ENCODE measurements at regions not wholly inside any gene's neighbourhood (a gene's known extent, or its start where the extent isn't known, plus 50 kb on each side); places are given as distances from the start of the nearest gene placed in this dataset.

DNA sequence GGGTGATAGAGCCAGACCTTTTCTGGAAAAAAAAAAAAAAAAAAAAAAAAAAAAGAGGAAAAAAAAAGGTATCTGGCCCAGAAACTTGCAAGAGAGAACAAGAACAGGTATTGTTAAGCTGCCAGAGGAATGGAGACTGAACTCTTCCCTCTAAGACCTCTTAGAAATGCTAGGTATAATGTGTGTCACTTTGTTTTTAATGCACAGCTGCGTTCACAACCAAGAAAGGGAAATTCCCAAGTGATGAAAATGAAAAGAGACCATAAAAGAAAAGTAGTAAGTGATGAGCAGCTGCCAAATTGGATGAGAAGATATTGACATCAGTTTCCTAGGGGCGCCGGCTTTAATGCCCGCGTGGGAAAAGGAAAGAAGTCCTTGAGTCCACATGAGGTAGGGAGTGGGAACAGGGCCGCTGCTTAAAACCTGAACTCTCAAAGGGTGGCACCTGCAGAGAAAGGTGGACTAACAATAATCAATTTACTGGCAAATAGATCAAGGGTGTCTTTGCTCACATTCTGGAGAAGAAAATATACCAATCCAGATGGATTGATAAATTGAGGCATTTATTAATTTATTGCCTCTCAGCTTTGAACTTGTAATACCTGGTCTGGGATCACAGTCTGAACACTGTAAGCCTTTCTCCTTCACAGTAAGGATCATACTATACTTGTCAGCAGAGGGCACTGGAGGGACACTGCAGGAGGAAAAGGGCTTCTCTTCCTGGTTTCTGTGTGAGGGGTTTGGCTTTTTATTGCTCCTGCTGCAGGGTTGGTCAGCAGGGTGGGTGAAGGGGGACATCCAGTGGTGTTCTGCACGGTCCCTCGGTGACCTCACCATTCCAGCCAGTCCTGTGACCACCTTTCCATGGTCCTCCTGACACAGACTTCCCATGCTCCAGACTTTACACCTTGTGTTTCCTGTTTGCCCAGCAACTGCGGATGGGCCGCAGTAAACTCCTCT is 131.6 kb downstream of the AQP9 start:
- peak; percentile 49 for DNase-seq (ENCODE audit: low read depth)

DNA sequence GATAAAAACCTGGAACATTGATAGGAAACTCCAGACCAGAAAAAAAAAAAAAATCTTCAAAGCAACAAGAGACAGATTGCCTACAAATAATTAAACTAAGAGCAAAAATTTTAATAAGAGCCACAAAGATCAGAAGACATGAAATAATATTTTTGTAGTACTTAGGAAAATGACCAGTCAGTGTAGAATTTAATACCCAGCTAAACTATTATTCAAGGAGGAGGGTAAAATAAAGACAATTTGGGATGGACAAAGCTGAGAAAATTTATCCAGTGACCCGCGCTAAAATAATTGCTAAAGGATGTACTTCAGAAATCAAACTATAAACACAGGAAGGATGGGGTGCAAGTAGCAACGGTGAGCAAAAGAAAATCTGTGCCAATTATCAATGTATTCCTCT is 133.2 kb downstream of the AQP9 start:
- DNase-seq (ENCODE audit: low read depth): no peak

DNA sequence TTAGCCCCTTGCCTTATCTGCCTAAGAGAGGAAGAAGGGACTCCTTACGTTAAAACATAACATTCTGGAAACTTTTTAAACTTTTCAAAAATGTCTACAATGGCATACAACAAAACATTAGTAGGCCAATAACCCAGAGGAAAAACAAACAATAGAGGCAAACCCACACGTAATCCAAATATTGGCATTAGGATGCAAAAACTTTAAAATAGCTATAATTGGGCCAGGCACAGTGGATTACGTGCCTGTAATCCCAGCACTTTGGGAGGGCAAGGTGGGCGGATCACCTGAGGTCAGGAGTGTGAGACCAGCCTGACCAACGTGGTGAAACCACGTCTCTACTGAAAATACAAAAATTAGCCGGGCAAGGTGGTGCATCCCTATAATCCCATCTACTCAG is 134.9 kb downstream of the AQP9 start:
- DNase-seq (ENCODE audit: low read depth): no peak

DNA sequence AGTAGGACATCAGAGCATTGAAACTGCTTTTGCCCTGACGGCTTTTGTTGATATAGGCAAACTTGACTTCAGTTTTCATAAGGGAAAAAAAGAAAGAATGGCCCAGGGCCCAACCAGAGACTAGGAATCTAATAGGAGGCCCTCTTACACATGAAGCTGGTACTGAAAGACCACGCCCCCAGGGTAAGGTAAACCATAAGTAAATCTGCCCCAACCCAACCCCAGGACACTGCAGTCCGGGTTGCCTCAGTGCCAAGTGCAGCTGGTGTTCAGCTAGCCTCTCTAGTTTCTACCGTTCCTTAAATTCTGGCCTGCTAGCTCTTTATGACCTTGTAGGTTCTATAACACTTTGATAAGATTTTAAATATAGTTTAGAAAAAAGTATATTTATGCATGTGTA is 136.7 kb downstream of the AQP9 start:
- DNase-seq (ENCODE audit: low read depth): no peak

DNA sequence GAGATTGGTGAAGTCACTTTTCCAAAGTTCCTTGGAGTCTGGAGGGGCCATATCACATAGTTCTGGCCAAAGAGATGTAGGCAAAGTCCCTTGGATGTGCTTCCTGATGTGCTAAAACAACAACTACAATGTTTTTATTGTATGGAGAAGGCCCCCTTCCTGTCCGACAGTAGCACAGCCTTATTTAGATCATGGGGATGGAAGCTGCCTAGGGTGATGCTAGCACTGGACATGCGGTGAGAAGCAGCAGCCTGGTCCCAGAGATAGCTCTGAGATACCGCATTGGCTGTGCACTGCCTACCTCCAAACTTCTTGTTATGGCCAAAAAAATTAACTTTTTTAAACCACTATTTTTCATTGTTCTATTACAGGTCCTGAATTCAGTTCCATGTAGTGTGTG is 137.6 kb downstream of the AQP9 start:
- DNase-seq (ENCODE audit: low read depth): no peak

DNA sequence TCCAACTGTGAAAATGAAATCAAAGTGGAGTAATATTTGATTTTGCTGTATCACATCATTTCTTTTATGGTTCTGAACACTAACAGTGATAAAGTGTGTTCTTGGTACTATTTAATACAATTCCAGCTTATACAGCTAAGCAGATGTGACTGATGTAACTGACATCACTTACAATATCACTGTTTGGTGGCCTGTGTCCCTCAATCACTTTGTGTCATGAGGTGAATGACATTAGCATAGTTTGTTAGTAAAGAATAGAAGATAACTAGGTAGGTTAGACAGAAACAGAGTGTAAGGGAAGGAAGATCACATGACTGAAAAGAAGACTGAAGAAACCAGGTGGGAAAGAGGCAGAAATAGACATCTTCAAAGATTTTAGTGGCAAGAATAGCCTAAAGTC is 138.7 kb downstream of the AQP9 start:
- no peak for DNase-seq (ENCODE audit: low read depth)

DNA sequence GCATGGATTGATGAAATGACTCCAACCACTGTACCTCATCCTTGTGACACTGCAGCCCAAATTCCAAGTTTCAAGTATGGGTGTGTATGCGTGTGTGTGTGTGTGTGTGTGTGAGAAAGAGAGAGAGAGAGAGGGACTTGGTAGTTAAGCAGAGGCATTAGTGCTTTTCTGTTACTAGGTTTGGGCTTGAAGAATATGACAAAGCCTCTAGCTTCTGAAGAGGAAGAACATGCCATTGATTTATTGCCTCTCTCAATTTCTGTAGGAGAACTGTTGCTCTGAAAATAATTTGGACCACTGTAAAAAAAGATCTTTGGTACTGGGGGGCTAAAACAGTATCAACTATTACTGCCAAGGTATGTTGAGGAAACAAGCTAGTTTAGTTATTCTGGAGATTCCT is 139.2 kb downstream of the AQP9 start:
- DNase-seq (ENCODE audit: low read depth): no peak

DNA sequence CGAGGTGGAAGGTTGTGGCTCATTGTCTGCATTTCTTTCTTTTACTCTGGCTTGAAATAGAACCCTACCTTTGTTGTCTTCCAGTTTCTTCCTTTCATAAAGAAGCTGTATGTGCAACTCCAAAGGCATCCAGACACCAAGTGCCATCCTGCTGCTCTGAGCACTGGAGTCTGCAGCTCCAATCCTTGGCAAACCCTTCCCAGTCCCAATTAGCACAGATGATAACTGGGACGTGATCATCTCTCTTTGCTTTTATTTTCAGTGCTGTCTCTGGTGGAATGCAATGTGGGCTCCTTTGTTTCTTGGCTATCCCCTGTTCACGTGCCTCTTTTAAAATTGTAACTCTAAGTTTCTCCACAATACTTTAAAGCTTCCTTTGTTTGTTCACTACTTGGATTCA is 140.9 kb downstream of the AQP9 start:
- DNase-seq (ENCODE audit: low read depth): no peak

DNA sequence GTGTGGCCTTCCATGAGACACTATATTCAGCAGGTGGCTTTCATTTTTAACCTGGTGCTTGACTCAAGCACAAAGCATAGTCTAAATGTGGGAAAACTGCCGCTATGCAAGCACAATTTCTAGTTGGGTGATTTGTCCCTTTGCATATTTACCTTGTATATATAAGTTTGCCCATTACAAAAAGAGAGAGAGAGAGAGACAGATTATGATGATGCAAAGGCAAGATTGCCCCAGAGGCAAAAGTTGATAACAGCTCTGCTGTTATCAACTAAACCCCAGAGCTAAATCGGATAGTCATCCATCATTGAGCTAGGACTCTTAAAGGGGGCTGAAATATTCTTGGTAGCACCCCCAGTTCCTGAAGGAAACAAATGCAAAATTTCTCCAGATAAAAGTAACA is 141.5 kb downstream of the AQP9 start:
- DNase-seq (ENCODE audit: low read depth): no peak

DNA sequence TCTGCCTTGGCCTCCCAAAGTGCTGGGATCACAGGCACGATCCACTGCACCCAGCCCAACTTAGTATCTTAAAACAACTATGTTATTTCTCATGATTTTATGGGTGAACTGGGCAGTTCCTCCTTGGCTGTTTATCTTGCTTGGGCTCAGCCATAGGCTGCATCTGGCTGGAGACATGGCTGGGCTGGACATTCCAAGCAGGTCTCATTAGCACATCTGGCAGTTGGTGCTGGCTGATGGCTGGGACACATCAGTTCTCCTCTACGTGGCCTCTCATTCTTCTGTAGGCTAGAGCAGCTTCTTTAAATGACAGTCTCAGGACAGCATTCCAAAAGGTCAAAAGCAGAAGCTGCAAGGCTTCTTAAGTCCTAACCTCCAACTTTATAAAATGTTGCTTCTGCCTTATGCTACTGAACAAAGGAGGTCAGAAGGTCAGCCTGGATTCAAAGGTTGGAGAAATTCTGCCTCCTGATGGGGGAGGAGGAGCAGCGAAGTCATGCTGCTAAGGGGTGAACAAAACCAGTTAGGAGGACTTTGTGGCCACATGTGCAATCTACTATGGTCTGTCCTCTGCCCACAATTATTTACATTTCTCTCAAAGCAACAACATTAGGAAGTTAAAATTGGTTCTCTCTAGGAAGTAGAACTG is 144.0 kb downstream of the AQP9 start:
- no peak for DNase-seq (ENCODE audit: low read depth)

DNA sequence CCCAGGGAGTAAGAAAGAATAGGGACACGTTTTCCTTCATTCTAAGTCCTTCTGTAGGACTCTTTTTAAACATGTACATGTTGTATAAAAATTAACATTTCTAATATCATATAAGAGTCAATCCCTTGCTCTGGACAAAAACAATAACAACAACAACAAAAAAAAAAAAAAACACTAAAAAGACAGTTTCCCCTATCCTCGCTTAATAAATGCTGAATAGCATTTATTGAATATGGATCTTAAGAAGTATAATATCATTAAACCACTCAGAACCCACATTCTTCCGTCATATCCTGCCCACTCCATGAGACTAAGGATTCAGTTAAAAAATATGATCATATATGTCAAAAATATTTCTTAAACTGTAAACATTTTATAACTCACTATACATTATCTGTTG is 145.1 kb downstream of the AQP9 start:
- DNase-seq (ENCODE audit: low read depth): no peak

DNA sequence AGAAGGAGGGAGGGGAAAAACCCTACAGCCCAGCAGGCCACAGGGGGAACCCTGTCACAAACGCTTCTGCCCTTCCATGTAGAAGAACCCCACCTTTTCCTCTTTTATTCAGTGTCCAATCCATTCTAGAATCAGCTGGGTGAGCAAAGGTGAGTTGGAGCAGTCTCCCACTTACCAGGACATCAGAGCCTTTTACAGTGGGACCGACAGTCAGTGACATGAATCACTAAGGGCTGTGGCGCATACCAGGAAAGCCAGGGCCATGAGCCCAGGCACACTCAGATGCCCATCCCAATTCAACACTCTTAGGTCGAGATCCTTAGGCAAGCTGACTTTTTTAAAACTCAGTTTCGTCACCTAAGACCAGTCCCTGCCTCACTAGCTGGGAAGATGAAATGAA is 146.1 kb downstream of the AQP9 start:
- no peak for DNase-seq (ENCODE audit: low read depth)

DNA sequence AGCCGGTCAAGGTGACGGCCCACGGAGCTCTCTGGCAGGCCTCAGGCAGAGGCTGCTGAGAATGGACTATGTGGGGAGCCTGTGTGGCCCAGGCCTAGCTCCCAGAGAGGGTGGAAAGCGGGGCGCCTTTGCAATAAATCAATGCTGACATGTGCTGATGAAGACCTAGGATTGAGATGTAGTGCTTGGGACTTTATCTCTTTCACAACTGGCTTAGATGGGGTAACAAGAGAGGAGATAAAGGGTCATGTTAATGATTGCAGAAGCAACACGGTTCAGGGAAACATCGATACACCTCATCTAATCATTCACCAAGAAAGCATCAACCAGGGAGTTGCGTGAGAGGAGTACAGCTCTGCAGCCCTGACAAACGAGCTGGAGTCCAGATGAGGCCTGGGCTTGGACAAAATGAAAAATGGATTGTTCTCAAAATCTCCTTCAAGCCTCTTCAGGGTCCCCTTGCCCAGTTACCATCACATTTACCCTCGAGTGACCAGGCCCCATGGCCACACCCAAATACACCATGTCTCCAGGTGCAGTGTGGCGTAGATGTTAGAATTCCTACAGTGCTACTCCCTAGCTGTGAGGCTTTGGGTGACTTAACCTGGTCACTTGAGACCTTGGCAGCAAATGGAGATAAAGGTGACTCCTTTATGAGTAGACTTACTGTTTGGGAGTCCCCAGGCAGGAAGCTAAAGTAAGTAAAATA is 146.4 kb upstream of the LIPC start:
- DNase-seq (ENCODE audit: low read depth): no peak

DNA sequence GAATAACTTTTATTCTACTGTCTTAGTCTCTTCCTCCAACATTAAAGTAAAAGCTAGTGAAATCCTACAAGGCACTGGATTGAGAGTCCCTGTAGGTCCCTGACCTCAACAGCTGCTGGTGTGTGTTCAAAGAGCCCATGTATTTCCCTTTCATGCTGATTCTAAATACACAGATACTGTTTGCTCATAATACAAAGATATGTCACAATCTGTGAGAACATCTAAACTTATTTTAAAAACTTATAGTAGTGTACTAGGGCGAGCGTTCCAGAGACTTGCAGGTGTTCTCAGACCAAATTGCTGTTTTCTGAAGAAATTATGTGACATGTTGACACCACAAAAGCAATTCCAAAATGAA is 145.9 kb upstream of the LIPC start:
- DNase-seq (ENCODE audit: low read depth): no peak

DNA sequence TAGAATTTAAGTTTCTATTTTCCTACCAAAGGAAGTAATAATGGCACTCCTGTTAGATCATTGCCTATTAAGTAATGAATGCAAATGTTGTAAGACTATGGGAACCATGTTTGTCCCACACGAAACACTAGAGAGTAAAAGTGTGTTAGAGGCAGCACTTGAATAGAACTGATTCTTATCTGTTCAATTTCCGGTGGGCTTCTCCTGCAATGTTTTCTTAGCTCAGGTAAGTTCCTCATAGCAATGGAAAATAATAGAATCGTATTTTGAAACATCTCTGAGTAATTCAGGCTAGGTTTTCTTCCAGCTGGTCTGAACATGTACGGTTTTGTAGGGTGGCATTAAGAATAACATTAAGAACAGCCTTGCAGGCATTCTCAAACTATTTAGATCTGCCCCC is 145.3 kb upstream of the LIPC start:
- no peak for DNase-seq (ENCODE audit: low read depth)

DNA sequence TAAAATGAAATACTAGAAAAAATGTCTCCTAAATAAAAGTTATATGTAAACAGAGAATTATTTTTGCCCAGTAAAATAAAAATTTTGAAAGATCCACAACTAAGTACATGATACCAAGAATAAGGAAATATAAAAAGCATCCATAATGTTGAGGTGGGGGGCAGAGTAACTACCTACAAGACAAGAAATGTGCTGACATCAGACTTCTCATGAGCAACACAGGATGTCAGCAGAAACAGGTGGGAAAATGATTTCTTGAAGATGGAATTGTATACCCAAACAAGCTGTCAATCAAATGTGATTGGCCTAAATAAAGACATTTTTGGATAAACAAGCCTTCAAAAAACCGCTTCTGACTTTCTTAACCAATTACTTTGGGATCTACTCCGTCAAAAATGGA is 143.9 kb upstream of the LIPC start:
- DNase-seq (ENCODE audit: low read depth): no peak

DNA sequence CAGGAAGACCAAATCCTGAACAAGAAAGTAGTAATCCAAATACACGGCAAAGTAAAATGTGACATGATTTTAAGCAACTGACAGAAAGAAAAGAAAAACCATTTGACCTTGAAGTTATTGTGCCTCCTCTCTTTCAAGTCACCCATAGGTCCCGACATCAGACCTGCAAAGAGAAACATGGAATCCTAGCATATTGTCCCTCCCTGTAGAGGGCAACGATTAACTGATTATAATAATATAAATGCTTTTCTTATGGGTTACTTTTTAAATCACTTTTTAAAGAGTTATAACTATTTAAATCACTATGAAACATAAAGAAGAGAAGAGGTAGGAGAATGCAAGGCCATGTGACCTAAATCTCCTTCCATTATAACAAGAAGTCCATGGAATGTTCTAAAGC is 143.2 kb upstream of the LIPC start:
- no peak for DNase-seq (ENCODE audit: low read depth)

DNA sequence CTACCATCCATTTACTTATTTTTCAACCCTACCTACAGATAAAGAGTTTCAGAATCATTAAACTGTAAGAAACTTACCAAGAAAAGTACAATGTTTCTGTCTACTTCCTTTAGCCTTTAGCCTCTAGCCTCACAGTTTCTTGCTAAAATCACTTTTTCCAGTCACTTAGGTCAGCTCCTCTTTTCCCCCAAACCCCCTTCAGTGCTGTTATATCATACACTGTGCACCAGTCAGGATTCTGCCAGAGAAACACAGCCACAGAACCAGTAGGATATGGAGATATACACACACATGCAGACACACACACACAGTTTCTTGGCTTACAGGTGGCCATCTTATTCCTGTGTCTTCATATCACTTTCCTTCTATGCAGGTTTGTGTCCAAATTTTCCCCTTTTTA is 139.9 kb upstream of the LIPC start:
- DNase-seq (ENCODE audit: low read depth): no peak

DNA sequence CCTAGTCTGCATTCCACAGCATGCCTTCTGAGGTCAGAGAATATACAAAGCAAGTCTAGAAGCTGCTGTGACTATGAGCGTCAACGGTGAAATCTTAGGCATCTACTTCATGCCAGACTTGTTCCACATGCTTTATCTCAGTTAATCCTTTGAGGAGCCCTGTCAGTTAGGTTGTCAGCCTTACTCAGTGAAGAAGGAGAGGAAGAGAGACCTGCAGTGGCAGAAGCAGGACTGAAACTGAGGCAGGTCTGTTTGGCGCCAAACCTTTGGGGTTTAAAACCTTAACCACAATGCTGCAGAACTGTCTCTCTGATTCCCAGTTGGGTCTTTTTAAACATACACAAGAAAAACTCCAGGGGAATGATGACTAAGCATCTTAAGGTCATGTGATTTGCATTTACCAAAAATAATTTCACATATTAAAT is 139.0 kb upstream of the LIPC start:
- no peak for DNase-seq (ENCODE audit: low read depth)

DNA sequence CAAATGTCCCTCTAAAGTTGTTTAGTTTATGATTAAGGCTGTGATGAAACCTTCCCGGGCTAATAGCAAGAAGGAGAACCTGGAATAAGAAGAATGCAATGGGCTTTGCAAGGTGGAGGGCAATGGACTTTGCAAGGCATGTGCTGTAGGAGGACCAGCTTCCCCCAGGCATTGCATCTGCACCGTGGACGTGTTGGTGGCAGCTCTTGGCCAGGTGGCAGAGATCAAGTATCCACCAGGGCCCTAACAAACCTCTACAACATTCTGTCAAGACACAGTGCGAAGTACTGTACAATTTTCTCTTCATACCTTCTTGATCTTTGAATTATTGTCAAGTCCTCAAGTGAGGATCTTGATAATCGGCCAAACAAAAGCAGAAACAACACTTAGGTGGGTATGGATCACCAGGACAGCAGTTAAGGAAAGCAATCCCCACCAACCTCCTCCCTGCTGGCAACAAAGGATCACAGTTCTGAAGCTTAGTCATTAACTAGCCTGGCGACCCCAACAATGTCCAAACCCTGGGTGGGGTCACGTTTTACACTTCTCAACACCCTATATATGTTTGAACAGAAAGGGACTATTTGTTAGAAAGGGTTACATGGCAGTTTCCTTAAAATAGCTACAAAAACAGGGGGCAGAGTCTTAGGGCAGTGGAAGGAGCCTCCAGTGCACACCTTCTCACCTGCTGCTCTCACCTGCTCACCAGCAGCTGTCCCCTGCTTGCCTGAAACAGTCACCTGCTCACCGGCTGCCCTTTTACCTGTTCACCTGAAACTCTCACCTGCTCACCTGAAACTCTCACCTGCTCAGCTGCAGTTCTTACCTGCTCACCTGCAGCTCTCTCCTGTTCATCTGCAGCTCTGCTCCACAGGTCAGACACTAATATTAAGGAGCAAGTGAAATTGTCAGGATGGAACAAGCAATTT is 137.9 kb upstream of the LIPC start:
- no peak for DNase-seq (ENCODE audit: low read depth)

DNA sequence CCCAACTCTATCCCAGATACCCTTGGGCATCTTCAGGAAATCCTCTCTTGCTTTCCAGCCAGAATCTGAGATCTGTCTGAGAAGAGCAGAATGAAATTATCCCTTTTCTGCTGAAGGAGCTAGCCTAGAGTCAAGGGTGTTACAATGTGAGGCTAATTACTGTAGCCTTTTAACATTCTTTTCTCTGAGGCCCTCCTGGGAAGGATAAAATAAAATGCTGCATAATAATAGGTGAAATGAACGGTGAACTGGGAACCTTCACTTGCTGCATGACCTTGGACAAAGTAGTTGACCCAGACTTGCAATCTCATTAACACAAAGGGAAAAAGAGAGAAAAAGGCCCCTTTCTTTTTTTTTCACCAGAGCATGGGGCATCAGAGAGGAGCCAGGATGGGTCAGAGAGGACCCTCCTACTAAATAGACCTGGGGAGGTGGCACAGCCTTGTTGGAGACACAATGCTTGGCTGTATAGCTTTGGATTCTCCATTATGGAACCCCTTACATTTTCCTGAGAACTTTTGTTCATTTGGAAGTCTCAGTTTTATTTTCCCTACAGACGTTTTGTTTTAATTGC is 137.0 kb upstream of the LIPC start:
- no peak for DNase-seq (ENCODE audit: low read depth)

Data from Daoy (cell line).